ENCODE measurements at regions not wholly inside any gene's neighbourhood (a gene's known extent, or its start where the extent isn't known, plus 50 kb on each side); places are given as distances from the start of the nearest gene placed in this dataset.
"Not testable (repeated sequence)": the region's sequence is repeated elsewhere in the genome, so short reads cannot be mapped to it uniquely, and the experiment has no call there.

GRCh38 chr6:140459209-140459608, 1084.8 kb upstream of the CITED2 start:
- no peak for DNase-seq (ENCODE audit: insufficient read length, low spot score)
- no peak for FAIRE-seq

GRCh38 chr6:140446241-140446640, 1071.8 kb upstream of the CITED2 start:
- DNase-seq (ENCODE audit: insufficient read length, low spot score) (no peak), FAIRE-seq (no peak)

DNA sequence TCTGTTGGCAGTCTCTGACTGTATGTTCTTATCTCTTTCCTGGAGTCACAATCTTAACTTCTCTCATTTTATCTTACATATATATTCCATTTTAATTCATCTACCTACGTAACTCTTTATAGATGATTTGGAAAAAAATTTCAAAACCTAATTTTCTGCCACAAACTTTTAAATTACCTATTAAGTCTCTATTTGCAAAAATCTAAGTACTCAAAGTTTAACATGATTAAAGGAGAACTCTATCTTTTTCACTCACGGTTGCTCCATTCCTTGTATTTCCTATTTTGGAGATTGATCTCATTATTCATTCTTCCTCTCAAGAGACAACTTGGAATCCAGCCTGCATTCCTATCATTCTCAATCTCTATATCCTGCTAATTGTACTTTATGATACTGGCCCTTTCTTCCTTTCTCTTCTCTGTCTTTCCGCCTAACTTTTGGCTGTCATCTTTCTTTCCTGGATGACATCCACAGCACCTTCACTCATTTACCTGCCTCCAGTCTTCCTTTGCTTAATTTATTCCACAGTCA, 1071.1 kb upstream of the CITED2 start:
- FAIRE-seq (no peak), DNase-seq (ENCODE audit: insufficient read length, low spot score) (no peak)

GRCh38 chr6:140443112-140443511, 1068.7 kb upstream of the CITED2 start:
- DNase-seq (ENCODE audit: insufficient read length, low spot score); FAIRE-seq: not testable (repeated sequence)

- no peak for FAIRE-seq
- DNase-seq (ENCODE audit: insufficient read length, low spot score): no peak
Observed at GRCh38 chr6:140441256-140441655, 1066.8 kb upstream of the CITED2 start.

DNA sequence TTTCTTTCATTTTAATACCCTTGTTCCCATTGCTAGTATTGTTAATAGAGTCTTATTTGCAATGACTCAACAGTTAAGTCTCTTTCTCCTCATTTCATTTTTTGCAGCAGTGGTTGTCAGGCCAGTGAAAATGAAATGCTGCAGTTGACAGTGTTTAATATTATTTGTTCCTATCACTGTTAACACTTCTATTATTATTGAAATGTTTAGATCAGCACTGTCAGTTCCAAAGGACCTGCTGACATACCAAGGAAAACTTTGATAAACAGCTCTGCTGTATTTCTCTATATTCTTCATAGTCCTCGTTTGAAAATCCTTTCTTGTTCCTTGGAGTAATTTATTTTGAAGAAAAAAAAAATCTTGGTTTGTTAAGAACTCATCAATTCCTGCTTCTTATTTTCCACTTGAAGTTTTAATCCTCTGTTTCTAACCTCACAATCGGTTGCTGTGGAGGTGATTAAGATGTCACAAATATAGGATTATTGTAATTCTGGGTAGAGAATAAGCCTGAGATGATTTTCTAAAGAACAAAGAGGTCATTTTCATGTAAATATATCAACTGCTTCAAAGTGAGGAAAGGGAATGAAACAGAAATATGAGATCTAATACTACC, 1065.9 kb upstream of the CITED2 start:
- DNase-seq (ENCODE audit: insufficient read length, low spot score): no peak
- FAIRE-seq: no peak

DNA sequence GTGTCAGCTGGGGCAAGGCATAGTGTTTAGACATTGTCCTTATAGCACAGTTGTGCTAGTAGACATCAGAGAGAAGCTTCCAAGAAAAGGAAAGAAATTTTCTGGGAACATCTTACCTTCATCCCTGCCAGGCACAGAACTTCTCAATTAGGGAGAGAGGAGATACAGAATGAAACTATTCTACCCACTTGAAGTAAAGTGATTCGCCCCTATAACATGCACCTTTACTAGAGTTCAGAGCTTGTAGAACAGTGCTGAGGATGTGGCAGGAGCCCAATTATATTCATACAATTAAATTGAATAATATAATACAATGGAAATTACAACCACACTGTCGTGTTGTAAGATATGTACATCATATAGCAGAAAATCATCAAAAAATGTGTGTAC, 1063.9 kb upstream of the CITED2 start:
- FAIRE-seq: no peak
- DNase-seq (ENCODE audit: insufficient read length, low spot score): no peak

DNA sequence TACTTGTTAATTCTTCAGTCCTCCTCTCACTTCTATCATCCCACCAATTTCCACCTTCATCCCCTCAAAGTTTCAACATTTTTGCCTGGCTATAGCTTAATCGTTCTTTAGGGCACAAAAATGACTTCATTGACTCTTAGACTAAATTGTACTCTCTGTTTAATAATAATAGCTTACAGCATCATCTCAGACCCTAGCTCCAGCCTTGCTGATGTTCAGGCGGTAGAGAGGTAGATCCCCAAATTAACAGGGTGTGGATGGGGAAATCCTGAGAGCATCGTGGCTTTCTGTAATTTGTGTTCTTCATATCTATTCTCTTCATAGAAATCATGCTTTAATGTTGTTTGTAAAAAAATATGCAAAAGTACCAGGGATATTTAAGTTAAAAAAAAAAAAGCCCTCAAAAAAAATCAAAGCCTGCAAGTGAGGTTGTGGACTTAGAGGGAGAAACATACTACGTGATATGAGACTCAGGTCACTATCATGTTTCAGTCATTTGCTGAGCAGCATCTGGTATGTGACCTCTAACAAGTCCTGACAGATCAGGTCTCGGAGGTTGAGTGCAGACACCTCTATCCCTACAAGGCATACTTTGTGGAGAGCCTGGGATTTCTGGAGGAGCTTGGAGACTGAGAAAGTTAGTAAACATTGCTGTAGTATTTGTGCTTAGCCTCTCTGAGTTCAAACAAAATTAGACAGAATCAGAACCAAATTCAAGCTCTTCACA, 1063.3 kb upstream of the CITED2 start:
- no peak for DNase-seq (ENCODE audit: insufficient read length, low spot score)
- no peak for FAIRE-seq

GRCh38 chr6:140436023-140436811, 1061.8 kb upstream of the CITED2 start:
- FAIRE-seq (no peak), DNase-seq (ENCODE audit: insufficient read length, low spot score) (no peak)

GRCh38 chr6:140434761-140435160, 1060.3 kb upstream of the CITED2 start:
- FAIRE-seq: no peak
- no peak for DNase-seq (ENCODE audit: insufficient read length, low spot score)

- DNase-seq (ENCODE audit: insufficient read length, low spot score) (no peak), FAIRE-seq (no peak)
Observed at GRCh38 chr6:140433072-140433471, 1058.6 kb upstream of the CITED2 start.

DNA sequence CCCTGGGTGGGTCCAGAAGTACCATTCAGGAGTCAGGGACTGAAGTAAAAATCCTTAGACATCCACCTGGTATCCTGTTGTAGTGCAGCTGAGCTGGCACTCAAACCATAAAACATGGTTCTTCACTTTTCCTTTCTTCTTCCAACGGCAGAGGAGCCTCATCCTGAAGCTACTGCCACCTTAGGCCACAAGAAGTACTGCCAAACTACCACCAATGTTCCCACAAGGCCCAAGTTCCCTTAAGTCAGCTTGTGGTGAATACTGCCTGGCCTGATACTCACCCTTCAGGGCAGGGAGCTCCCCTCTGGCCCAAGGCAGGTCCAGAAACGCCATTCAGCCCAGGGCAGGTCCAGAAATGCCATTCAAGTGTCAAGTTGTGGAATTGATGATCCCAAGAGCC, 1053.4 kb upstream of the CITED2 start:
- DNase-seq (ENCODE audit: insufficient read length, low spot score): no peak
- FAIRE-seq: no peak

DNA sequence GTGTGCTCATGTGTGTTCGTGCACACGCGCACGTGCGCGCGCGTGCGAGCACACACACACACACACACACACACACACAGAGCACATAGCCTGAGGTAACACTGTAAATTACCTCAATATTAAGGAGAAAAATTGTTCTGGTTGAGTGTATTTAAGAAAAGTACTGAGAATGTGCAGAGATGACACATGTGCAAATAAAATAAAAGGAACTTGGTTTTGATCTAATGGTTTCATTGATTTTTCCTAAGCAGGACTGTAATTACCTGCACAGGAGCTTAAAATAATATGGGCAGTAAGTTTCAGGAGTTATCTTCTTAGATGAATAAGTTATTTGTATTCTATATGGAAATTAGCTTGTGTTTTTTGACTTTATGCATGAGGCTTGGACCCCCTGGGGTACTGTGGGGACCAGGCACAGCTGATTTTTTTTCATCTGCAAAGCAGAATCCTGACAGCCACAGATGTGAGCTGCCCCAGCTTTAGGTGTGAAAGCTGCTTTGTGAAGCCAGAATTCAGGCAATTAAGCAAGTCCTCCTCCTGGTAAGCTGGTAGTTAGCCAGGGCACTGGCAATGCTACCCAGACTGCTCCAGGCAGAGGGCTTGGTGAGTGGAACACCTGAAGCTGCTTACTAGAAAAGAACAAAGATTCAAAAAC, 1040.6 kb upstream of the CITED2 start:
- no peak for FAIRE-seq

GRCh38 chr6:140403020-140403419, 1028.6 kb upstream of the CITED2 start:
- no peak for FAIRE-seq
- no peak for DNase-seq (ENCODE audit: insufficient read length, low spot score)

More for the DNA sequence above, 1040.6 kb upstream of the CITED2 start:
- DNase-seq (ENCODE audit: insufficient read length, low spot score): no peak

GRCh38 chr6:140401761-140402160, 1027.3 kb upstream of the CITED2 start:
- no peak for FAIRE-seq
- DNase-seq (ENCODE audit: insufficient read length, low spot score): no peak

GRCh38 chr6:140398076-140398475, 1023.6 kb upstream of the CITED2 start:
- FAIRE-seq (no peak), DNase-seq (ENCODE audit: insufficient read length, low spot score) (no peak)

GRCh38 chr6:140397106-140397505, 1022.7 kb upstream of the CITED2 start:
- DNase-seq (ENCODE audit: insufficient read length, low spot score): no peak
- no peak for FAIRE-seq

DNA sequence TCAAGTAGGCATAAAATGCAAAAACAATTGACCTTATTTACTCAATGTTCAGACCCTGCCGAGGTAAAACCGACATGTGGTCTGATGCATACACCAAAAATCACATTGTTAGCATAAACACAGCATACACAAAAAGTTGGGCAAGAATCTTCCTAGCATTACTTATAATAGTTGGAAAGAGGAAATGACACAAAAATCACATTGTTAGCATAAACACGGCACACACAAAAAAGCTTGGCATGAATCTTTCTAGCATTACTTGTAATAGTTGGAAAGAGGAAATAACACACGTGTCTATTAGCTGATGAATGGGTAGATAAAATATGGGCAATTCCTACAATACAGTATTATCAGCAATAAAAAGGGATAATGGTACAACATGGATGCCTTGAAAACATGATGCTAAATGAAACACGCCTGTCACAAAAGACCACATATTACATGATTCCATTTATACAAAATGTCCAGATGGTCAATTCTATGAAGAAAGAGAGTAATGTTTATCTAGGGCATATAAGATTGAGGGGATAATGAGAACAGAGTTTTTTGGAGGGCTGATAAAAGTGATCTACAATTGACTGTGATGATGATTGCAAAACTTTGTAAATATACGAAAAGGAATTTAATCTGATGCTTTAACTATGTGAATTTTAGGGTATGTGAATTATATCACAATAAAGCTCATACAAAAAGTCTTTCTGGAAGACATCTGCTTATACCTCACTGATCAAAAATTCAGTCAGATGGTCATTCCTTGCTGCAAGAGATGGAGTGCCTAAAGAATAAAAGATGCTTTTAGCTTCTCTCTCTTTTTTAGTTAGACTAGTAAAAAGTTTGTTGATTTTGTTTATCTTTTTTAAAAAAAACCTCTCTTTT, 1019.5 kb upstream of the CITED2 start:
- FAIRE-seq (no peak), DNase-seq (ENCODE audit: insufficient read length, low spot score) (no peak)

GRCh38 chr6:140388815-140389214, 1014.4 kb upstream of the CITED2 start:
- DNase-seq (ENCODE audit: insufficient read length, low spot score) (no peak), FAIRE-seq (no peak)

GRCh38 chr6:140388192-140388802, 1013.8 kb upstream of the CITED2 start:
- no peak for DNase-seq (ENCODE audit: insufficient read length, low spot score)
- no peak for FAIRE-seq
